BE2C (cell line): ENCODE measurements at regions not wholly inside any gene's neighbourhood (a gene's known extent, or its start where the extent isn't known, plus 50 kb on each side); places are given as distances from the start of the nearest gene placed in this dataset.
"Not testable (repeated sequence)": the region's sequence is repeated elsewhere in the genome, so short reads cannot be mapped to it uniquely, and the experiment has no call there.

Experiments used
- DNase-seq: peaks from one replicate; pipeline ENCODE4 v3.0.0-alpha.2; 2020
- H3K27me3 ChIP-seq: fragments of 250-450 bp; sonication (Bioruptor Pico); 2 replicates; pipeline ENCODE4 v1.5.1; 2020; ENCODE audit warnings: mild to moderate bottlenecking
- H3K36me3 ChIP-seq: fragments of 250-450 bp; sonication (Bioruptor Pico); 2 replicates; pipeline ENCODE4 v1.5.1; 2020; ENCODE audit warnings: mild to moderate bottlenecking
- H3K4me1 ChIP-seq: fragments of 250-450 bp; sonication (Bioruptor Pico); 2 replicates; pipeline ENCODE4 v1.5.1; 2020
- H3K4me3 ChIP-seq: 2 replicates; pipeline ENCODE4 v1.5.1; 2011; ENCODE audit warnings: low read depth, low read length
- H3K9me3 ChIP-seq: fragments of 250-450 bp; sonication (Bioruptor Pico); 2 replicates; pipeline ENCODE4 v1.5.1; 2020
- TF ChIP-seq, protein P1 (sequence below): IDR thresholded peaks from 2 replicates; pipeline ENCODE4 v1.5.1; 2012; ENCODE audit warnings: mild to moderate bottlenecking, low read depth, low read length

DNA sequence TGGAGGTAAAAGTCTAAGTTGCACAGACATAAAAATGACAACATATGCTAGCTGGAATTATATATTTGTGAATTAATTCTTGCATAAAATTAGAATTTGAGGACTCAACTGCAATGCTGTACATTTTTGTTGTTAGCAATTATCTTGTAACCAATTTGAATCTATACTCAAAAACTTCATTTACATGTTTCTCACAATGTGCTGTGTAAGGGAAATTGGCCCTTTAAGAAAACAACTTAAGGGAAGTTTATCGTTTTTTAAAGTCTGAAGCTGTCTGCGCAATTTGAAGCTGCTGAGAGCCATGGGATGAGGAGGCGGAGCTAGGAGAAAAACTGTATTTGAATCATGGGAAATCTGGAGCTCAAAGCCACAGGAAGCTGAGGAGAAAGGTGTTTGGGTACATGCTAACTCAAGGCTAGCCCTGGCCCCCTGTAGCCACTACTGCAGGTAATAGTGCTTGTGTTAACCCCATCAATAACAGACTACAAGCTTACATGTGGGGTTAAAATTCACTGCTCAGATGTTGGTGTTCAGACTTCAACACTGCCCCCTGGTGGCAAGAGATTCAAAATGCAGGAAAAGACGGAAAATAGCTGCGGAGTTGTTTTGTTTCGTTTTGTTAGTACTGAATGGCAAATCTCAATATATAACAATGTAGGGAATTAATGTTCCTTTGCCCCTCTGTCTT lies 126.1 kb downstream of the BRD1 start:
- Histone ChIP-seq H3K4me1 (no peaks in the 10 kb centered on the region), H3K27me3 (peaks cover 10% of the 10 kb centered on the region), H3K36me3 (no peaks in the 10 kb centered on the region), H3K4me3 (no peak overlapping the region), H3K9me3 (no peaks in the 10 kb centered on the region; the same call in 1 of the 2 replicates)
- TF ChIP-seq, protein P1, sequence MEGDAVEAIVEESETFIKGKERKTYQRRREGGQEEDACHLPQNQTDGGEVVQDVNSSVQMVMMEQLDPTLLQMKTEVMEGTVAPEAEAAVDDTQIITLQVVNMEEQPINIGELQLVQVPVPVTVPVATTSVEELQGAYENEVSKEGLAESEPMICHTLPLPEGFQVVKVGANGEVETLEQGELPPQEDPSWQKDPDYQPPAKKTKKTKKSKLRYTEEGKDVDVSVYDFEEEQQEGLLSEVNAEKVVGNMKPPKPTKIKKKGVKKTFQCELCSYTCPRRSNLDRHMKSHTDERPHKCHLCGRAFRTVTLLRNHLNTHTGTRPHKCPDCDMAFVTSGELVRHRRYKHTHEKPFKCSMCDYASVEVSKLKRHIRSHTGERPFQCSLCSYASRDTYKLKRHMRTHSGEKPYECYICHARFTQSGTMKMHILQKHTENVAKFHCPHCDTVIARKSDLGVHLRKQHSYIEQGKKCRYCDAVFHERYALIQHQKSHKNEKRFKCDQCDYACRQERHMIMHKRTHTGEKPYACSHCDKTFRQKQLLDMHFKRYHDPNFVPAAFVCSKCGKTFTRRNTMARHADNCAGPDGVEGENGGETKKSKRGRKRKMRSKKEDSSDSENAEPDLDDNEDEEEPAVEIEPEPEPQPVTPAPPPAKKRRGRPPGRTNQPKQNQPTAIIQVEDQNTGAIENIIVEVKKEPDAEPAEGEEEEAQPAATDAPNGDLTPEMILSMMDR = peak; percentile 68
- no peak for DNase-seq

DNA sequence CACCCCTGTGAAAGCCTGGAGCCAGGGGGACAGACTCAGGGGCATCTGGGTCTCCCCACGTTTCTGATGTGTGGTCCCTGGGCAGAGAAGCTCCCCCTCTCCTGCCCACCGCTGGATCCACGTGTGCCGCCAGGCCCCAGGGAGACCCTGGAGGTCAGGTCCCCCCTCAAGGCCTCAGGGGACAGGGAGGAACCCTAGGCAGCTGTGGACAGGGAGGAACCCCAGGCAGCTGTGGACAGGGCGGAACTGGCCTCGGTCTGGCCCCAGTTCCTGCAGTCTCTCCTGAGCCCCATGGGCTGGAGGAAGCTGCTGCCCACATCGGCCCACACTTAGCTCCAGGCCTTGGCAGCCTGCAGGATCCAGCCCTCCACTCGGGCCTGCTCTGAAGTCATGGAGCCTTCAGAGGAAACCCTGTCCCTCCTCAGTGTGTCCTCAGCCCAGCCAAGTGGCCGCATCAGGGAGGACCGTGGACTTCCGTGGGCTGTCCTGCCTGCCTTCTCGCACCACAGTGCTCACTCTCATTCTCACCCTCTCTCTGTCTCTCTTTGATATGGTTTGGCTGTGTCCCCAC lies 127.7 kb downstream of the BRD1 start:
- Histone ChIP-seq H3K36me3 (no peaks in the 10 kb centered on the region), H3K4me1 (no peaks in the 10 kb centered on the region), H3K9me3 (no peaks in the 10 kb centered on the region; the same call in 1 of the 2 replicates), H3K4me3 (no peak overlapping the region), H3K27me3 (peaks cover 8% of the 10 kb centered on the region)
- no peak for DNase-seq
- TF ChIP-seq, protein P1 = no peak

DNA sequence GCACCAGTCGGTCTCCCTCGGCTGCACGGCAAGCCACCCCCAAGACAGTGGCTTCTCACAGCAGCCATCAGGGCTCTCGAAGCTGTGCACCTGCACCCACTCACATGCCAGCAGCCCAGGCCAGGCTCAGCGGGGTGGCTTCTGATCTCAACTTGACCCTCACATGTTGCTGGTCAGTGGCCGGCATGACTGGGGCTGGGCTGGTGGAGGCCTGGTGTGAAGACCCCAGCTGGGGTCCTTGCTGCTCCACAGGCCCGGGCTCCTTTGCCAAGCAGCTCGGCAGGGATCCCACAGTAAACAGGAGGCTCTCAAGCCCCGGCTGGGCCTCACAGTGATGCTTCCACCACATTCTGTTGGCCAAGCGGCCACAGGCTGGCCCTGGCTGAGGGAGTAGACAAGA lies 128.2 kb downstream of the BRD1 start:
- Histone ChIP-seq H3K4me1 (no peaks in the 10 kb centered on the region), H3K9me3 (no peaks in the 10 kb centered on the region; the same call in 1 of the 2 replicates), H3K27me3 (peaks cover 3% of the 10 kb centered on the region), H3K36me3 (no peaks in the 10 kb centered on the region), H3K4me3 (no peak overlapping the region)
- TF ChIP-seq, protein P1 = no peak
- no peak for DNase-seq

DNA sequence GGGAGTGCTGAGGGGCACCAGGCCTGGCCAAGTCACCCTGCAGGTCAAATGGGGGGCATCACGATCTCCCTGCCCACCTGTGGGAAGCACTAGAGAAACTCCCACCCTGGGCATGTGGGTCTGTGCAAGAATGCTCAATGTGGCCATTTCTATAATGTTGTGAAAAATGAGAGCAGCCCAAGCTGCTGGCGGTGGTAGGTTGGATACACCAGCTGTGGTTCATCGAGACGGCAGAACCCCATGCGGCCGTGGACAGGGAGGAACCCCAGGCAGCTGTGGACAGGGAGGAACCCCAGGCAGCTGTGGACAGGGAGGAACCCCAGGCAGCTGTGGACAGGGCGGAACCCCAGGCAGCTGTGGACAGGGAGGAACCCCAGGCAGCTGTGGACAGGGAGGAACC lies 129.1 kb downstream of the BRD1 start:
- not testable (repeated sequence) for H3K9me3 ChIP-seq, H3K4me3 ChIP-seq, H3K36me3 ChIP-seq, H3K4me1 ChIP-seq, DNase-seq, H3K27me3 ChIP-seq

DNA sequence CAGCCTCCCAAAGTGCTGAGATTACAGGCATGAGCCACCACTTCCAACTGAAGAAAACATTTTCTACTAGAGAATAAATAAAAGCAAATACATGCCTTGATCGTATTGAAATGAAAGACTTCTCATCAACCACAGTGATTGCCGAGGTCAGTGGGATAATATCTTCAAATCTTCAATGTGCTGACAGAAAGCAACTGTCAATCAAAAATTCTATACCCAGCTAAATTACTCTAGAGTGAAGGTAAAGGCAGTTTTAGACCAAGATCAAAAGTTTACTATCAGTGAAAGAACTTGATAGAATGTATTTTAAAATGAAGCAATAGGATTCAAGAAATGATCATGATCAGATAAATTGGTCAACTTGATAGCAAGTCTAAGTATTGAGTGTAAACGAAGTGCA lies 130.6 kb downstream of the BRD1 start:
- TF ChIP-seq, protein P1 = no peak
- no peaks in the 10 kb centered on the region; the same call in 1 of the 2 replicates for H3K9me3 ChIP-seq
- no peaks in the 10 kb centered on the region for H3K27me3 ChIP-seq
- no peaks in the 10 kb centered on the region for H3K36me3 ChIP-seq
- H3K4me1 ChIP-seq = no peaks in the 10 kb centered on the region
- DNase-seq = no peak
- no peak overlapping the region for H3K4me3 ChIP-seq

DNA sequence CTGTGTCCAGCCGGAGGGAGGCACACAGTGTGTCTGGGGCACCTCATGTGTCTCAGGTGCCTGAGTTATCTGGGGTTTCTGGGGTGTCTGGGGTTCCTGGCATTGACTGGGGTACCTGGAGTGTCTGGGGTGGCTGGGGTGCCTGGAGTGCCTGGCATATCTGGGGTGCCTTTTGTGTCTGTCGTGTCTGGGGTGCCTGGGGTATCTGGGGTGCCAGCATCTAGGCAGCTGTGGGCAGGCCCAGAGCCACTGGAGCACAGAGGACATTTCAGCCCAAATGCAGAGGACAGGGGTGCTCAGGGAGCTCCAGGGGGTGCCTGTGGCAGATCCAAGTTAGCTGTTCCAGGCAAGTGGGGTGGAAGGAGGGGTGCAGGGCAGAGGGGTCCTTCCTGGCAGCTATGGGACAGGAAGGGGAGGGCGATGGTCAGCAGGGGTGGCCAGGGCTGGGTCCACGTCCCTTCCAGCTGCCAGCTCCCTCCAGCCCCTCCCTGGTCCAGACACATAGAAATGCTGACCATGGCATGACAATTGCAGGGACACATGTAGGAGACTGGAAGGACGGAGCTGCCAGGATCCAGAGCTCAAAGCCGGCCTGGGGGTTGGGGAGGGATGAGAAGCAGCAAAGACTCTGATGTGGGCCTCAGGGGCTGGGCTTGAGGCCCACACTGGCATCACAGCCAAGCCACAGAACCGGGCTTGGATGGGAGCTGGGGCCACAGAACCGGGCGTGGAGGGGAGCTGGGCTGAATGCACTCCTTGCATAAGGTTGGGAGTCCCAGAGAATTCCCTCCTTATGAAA lies 133.0 kb downstream of the BRD1 start:
- Histone ChIP-seq H3K4me1 (no peaks in the 10 kb centered on the region), H3K27me3 (peaks cover 6% of the 10 kb centered on the region; the same call in 1 of the 2 replicates), H3K4me3 (no peak overlapping the region), H3K36me3 (no peaks in the 10 kb centered on the region), H3K9me3 (no peaks in the 10 kb centered on the region)
- TF ChIP-seq, protein P1 = no peak
- no peak for DNase-seq
